Smooth muscle cell of the brain vasculature (primary cell): ENCODE measurements at regions not wholly inside any gene's neighbourhood (a gene's known extent, or its start where the extent isn't known, plus 50 kb on each side); places are given as distances from the start of the nearest gene placed in this dataset.
"Not testable (repeated sequence)": the region's sequence is repeated elsewhere in the genome, so short reads cannot be mapped to it uniquely, and the experiment has no call there.

Experiments
- DNase-seq: peaks from one replicate; pipeline ENCODE4 v3.0.0-alpha.2; 2012; ENCODE audit warnings: low read depth, low spot score

DNA sequence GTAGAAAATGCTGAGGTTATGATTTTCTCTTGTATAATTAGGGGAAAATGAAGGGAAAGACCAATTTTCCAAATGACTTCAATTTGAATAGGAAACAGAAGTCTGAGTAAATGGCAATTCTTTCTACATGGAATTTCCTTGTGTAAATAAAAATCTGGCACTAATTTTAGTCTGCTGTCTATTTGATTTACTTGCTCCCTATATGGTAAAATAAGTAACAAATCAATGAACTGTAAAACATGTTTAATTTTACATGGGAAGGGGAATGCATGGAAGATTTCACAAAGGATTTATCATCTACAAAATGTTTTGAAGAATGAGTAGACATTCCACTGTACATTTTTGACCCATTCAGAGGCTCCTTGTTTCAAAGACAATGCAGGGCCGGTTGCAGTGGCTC is 811.6 kb upstream of the GOT2 start:
- no peak for DNase-seq

DNA sequence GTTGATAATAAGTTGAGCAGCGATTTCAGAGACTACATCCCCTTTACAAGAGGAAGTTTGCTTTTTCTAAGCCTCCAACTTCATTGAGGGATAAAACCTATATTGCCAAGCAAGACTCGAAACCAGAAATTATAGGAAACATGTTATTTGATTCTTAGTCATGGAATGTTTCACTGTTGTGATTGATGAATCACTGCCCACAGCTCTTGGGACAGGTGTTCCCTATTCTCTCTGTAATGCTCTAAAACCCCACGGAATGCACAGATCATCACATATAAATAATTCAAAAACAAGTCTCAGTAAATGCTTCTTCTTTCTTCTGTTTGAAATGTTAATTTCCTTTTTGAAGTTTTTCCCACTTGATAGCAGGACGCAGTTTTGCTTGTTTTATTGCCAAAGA is 809.5 kb upstream of the GOT2 start:
- DNase-seq, result peak; percentile 12

- DNase-seq, result no peak
Observed at GRCh38 chr16:59540621-59541020, 806.5 kb upstream of the GOT2 start.

DNA sequence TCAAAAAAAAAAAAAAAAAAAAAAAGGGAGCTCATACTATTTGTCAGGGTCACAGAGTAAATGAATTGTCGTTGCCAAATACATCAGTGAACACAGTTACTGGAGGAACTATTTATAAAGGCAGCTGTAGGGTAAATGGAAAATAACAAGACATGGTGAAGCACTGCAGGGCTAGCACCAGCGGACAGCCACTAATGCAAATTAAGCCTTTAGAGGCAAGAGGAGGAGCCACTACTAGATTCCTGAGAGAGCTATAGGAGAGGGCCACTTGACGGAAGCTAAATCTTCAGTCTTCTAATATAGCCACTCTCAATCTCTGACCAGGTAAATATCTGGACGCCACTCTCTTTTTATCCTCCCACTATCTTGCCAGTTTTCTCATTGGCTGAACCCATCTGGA is 801.2 kb upstream of the GOT2 start:
- DNase-seq, result no peak

- DNase-seq, result peak; percentile 31
Observed at GRCh38 chr16:59527206-59527997, 793.3 kb upstream of the GOT2 start.

GRCh38 chr16:59522826-59523225 is 788.7 kb upstream of the GOT2 start:
- DNase-seq, result no peak

DNA sequence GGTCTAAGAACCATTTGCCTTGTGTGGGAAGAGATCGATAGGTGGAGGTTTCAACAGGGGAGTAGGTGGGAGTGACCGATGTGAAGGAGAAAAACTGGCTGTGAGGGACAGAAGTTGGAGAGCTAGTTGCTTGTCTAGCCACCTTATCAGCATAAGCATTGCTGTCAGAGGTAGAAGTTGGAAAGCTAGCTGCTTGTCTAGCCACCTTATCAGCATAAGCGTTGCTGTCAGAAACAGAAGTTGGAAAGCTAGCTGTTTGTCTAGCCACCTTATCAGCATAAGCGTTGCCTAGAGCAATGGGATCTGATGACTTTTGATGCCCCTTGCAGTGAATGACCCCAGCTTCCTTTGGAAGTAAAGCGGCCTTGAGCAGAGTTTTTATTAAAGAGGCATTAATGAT is 784.6 kb upstream of the GOT2 start:
- not testable (repeated sequence) for DNase-seq

GRCh38 chr16:59514651-59515050 is 780.5 kb upstream of the GOT2 start:
- DNase-seq, result no peak

DNA sequence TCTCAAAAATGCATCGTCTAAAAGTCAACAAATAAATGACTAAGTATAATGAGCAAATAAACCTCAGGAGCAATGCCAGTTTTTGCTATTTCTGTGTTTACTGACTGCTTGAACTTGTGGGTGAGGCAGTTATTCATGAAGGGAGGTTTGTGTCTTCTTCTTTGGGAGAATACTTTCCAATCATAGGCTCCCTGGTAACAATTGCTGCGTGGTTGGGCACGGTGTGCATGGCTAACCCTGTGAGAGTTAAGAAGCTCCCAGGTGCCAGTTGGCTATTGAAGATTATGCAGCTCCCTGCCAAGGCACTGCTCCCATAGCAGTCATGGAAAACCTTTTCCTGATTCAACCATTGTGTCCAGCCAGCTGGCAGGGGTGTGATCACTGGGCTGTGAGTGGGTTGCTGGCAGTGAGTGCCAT is 775.9 kb upstream of the GOT2 start:
- no peak for DNase-seq

DNA sequence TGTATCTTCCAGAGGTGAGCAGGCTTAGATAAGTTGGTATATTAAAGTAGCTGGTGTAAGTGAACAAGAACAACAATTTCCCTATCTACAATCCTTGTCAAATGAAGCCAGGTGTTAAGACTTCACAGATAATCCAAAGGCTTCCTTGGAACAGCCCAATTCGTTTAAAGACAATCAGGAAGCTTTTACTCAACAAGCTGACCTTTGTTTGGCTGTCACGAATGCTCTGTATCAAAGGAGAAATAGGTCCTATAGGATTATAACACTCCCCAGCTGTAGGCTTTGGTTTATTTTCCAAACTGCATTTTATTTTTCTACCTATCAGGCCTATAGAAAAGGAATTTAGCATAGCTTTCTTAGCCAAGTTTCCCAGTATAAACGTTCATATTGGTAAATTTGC is 766.5 kb upstream of the GOT2 start:
- no peak for DNase-seq

DNA sequence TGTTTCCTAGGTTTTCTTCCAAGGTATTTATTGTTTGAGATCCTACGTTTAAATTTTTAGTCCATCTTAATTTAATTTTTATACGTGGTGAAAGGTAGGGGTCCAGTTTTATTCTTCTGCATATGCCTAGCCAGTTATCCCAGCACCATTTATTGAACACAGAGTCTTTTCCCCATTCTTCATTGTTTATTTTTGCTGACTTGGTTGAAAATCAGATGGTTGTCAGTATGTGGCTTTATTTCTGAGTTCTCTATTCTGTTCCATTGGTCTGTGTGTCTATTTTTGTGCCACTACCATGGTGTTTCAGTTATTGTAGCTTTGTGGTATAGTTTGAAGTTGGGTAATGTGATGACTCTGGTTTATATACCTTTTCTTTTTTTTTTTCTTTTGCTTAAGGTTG is 753.0 kb upstream of the GOT2 start:
- DNase-seq, result no peak

GRCh38 chr16:59484833-59485516 is 750.9 kb upstream of the GOT2 start:
- DNase-seq, result no peak

DNA sequence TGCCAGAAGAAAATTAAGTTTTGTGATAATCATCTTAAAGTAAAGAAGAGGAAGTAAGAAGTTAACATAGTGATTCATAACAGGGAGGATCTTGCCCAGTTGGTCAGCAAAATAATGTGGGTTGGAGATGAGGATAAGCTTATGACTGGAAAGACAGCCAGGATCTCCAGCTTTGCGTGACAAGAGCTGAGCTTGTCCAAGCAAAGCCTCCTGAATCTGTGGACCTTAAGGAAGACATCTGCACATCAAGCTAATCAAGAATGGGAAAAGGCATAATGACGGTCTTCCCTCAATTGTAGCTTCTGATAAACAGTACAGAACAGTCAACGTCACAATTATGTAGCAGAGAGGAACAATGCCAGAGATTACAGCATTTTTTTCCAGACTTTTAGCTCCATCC is 744.7 kb upstream of the GOT2 start:
- DNase-seq, result no peak

- no peak for DNase-seq
Observed at GRCh38 chr16:59470556-59470955, 736.4 kb upstream of the GOT2 start.

GRCh38 chr16:59469266-59469665 is 735.1 kb upstream of the GOT2 start:
- DNase-seq, result no peak

- no peak for DNase-seq
Observed at GRCh38 chr16:59463776-59464175, 729.7 kb upstream of the GOT2 start.

- DNase-seq, result no peak
Observed at GRCh38 chr16:59459806-59460205, 725.7 kb upstream of the GOT2 start.

- no peak for DNase-seq
Observed at GRCh38 chr16:59455497-59455896, 721.4 kb upstream of the GOT2 start.

DNA sequence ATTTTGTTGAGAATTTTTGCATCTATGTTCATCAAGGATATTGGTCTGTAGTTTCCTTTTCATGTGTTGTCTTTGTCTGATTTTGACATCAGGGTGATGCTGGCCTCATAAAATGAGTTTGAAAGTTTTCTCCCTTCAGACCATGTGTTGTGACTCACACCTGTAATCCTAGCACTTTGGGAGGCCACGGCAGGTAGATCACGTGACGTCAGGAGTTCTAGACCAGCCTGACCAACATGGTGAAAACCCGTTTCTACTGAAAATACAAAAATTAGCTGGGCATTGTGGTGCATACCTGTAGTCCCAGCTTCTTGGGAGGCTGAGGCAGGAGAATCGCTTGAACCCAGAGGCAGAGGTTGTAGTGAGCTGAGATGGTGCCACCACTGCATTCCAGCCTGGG is 716.4 kb upstream of the GOT2 start:
- not testable (repeated sequence) for DNase-seq

- DNase-seq, result no peak
Observed at GRCh38 chr16:59440502-59440901, 706.4 kb upstream of the GOT2 start.

DNA sequence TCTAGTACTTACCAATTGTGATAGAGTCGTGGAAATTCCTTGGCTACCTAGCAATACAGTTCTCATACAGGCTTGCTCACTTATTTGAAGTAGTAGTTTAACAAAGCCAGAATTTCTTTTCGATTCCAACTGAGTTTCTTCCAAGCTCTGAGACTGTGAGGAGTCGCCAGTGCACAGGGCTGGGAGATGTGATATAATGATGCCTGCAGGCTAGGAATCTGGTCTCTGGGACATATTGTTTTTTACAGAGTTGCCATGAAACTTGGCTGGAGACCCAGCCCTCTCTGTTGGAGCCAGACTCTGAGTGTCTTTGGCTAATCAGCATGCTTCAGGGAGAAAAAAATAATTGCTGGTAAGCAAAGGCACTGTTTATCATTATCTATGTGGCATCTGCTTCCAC is 698.8 kb upstream of the GOT2 start:
- DNase-seq, result no peak

GRCh38 chr16:59432276-59432675 is 698.2 kb upstream of the GOT2 start:
- no peak for DNase-seq

DNA sequence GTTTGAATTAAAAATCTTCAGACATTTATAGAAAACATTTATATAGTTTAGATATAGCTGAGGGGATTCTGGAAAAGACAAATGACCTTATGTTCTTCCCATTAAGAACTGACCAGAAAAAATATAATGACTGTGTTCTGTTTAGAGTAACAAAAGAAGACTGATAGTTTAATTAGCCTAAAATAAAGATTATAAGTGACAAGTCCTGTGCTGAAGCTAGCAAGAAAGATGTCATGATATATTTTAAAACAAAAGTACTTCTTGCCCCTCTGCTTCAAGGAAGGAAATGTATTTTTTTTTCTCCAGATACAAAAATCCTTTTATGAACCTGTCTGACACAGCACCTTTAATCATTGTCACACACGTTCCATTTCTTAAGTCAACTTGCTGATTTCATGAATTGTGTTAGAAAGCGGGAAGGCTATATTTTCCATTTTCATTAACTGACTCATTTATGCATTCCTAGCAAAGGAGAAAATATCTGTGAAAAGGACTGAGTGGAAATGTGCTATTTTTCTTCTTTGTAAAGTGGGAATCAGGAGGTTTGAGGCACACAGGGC is 690.7 kb upstream of the GOT2 start:
- no peak for DNase-seq
